ENCODE measurements at regions not wholly inside any gene's neighbourhood (a gene's known extent, or its start where the extent isn't known, plus 50 kb on each side); places are given as distances from the start of the nearest gene placed in this dataset.

GRCh38 chr11:57100638-57101331, 81.0 kb upstream of the LRRC55 start:
- DNase-seq (ENCODE audit: low spot score): no peak
- H3K4me3 ChIP-seq: no peak overlapping the region
- H3K27ac ChIP-seq: no peak overlapping the region
- TF ChIP-seq CTCF (IDR thresholded peaks at IDR 0.05): no peak

- Histone ChIP-seq H3K4me3 (no peak overlapping the region), H3K27ac (no peak overlapping the region)
- no peak for DNase-seq (ENCODE audit: low spot score)
- no peak for TF ChIP-seq CTCF (IDR thresholded peaks at IDR 0.05)
Observed at GRCh38 chr11:57103899-57104605, 77.7 kb upstream of the LRRC55 start.

GRCh38 chr11:57109331-57109730, 72.4 kb upstream of the LRRC55 start:
- Histone ChIP-seq H3K4me3 (no peak overlapping the region), H3K27ac (no peak overlapping the region)
- TF ChIP-seq CTCF (IDR thresholded peaks at IDR 0.05): no peak
- no peak for DNase-seq (ENCODE audit: low spot score)

- no peak for DNase-seq (ENCODE audit: low spot score)
- H3K4me3 ChIP-seq: no peak overlapping the region
- no peak overlapping the region for H3K27ac ChIP-seq
- TF ChIP-seq CTCF (IDR thresholded peaks at IDR 0.05): no peak
Observed at GRCh38 chr11:57111619-57112018, 70.1 kb upstream of the LRRC55 start.

- Histone ChIP-seq H3K27ac (no peak overlapping the region), H3K4me3 (no peak overlapping the region)
- DNase-seq (ENCODE audit: low spot score): no peak
- TF ChIP-seq CTCF (IDR thresholded peaks at IDR 0.05): no peak
Observed at GRCh38 chr11:57116654-57117053, 65.1 kb upstream of the LRRC55 start.

- DNase-seq (ENCODE audit: low spot score): no peak
- no peak overlapping the region for H3K27ac ChIP-seq
- TF ChIP-seq CTCF (IDR thresholded peaks at IDR 0.05): no peak
Observed at GRCh38 chr11:57120192-57120965, 61.4 kb upstream of the LRRC55 start.

More at GRCh38 chr11:57120192-57120965, 61.4 kb upstream of the LRRC55 start:
- H3K4me3 ChIP-seq: no peak overlapping the region

All from coronary artery (tissue), 2 donors.